Fibroblast of pulmonary artery (primary cell): ENCODE measurements at regions not wholly inside any gene's neighbourhood (a gene's known extent, or its start where the extent isn't known, plus 50 kb on each side); places are given as distances from the start of the nearest gene placed in this dataset.

Experiments used
- DNase-seq: peaks from one replicate; pipeline ENCODE4 v3.0.0-alpha.2; 2010; ENCODE audit warnings: low read depth
- H3K4me3 ChIP-seq: replicated peaks from 2 replicates; pipeline ENCODE4 v1.5.1; 2011; ENCODE audit warnings: low read depth, mild to moderate bottlenecking, control low read depth, low read length, moderate library complexity
- TF ChIP-seq, protein P1 (sequence below): IDR thresholded peaks from 2 replicates; pipeline ENCODE4 v1.5.1; 2011; ENCODE audit warnings: mild to moderate bottlenecking, control low read depth, low read length, inconsistent platforms; ENCODE audit errors: missing control alignments

DNA sequence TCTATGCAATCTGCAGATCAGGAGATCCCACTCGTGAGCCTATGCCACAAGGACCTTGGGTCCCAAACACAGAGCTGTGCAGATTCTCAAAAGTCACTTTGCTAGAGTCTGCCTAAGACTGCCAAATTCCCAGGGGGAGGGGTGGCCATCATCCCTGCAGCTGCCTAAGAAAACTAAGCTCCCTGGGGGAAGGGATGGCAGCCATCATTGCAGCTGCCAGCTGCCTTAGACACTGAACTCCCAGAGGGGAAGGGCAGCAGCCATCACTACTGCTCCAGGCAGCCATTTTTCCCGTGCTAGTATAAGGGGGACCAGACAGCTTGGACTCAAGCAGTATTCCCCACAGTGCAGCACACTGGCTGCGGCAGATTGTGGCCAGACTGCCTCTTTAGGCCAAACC lies 156.9 kb downstream of the NKX6-1 start:
- TF ChIP-seq, protein P1, sequence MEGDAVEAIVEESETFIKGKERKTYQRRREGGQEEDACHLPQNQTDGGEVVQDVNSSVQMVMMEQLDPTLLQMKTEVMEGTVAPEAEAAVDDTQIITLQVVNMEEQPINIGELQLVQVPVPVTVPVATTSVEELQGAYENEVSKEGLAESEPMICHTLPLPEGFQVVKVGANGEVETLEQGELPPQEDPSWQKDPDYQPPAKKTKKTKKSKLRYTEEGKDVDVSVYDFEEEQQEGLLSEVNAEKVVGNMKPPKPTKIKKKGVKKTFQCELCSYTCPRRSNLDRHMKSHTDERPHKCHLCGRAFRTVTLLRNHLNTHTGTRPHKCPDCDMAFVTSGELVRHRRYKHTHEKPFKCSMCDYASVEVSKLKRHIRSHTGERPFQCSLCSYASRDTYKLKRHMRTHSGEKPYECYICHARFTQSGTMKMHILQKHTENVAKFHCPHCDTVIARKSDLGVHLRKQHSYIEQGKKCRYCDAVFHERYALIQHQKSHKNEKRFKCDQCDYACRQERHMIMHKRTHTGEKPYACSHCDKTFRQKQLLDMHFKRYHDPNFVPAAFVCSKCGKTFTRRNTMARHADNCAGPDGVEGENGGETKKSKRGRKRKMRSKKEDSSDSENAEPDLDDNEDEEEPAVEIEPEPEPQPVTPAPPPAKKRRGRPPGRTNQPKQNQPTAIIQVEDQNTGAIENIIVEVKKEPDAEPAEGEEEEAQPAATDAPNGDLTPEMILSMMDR = no peak
- no peak for DNase-seq
- H3K4me3 ChIP-seq = no peak overlapping the region

DNA sequence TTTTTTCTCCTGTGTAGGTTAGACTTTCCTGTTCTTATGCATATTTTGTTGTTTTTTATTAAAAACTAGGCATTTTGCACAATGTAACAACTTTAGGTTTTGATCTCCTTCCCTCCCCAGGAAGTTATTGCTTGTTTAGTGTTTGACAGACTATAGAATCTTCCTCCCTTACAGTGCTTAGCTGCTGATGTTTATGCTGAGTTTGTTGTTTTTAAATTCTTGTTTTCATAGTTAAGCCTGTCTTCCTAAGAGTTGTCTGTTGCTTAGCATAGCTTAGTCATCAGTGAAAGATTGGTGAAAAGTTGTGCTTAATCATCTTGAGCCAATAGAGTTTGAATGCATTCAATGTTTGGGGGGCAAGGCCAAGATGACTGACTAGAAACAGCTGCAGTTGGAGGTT lies 157.5 kb downstream of the NKX6-1 start:
- DNase-seq = no peak
- TF ChIP-seq, protein P1 = no peak

GRCh38 chr4:84338367-84338766 lies 160.7 kb downstream of the NKX6-1 start:
- TF ChIP-seq, protein P1 = no peak
- H3K4me3 ChIP-seq = no peak overlapping the region
- no peak for DNase-seq

More for the DNA sequence above, 157.5 kb downstream of the NKX6-1 start:
- H3K4me3 ChIP-seq = no peak overlapping the region

DNA sequence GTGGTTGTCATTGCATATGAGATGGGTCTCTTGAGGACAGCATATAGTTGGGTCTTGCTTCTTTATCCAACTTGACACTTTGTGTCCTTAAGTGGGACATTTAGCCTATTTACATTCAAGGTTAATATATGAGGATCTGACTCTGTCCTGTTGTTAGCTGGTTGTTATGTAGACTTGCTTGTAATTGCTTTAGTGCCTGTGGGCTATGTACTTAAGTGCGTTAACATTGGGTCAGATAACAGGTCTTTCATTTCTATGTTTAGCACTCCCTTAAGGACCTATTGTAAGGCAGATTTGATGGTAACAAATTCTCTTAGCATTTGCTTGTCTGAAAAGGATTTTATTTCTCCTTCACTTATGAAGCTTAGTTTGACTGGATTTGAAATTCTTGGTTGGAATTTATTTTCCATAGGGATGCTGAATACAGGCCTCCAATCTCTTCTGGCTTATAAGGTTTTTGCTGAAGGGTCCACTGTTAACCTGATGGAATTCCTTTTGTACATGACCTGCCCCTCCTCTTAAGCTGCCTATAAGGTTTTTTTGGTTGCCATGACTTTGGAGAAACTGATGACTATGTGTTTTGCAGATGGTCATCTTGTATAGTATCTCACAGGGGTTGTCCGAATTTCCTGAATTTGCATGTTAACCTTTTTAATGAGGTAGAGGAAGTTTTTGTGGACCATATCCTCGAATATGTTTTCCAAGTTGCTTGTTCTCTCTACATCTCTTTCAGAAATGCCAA lies 162.0 kb downstream of the NKX6-1 start:
- DNase-seq = no peak
- H3K4me3 ChIP-seq = no peak overlapping the region
- TF ChIP-seq, protein P1 = no peak

DNA sequence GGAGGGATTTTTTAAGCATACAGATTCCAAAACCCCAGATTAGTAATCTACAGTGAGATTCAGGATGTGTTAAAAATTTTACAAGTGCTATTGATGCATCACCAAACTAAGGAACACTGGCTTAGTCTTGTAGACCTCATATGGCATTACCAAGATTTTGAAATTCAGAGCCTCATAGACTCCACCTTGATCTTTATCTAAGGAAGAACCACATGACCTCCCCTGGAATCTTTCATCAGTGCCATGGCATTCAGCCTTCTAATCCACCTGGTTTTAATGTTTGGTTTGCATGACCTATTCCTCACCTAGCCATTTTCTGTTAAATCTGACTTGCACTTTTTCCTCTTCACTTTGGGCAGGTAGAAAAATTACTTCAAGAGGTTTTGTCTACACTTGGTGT lies 171.6 kb downstream of the NKX6-1 start:
- no peak overlapping the region for H3K4me3 ChIP-seq
- TF ChIP-seq, protein P1 = no peak
- no peak for DNase-seq

DNA sequence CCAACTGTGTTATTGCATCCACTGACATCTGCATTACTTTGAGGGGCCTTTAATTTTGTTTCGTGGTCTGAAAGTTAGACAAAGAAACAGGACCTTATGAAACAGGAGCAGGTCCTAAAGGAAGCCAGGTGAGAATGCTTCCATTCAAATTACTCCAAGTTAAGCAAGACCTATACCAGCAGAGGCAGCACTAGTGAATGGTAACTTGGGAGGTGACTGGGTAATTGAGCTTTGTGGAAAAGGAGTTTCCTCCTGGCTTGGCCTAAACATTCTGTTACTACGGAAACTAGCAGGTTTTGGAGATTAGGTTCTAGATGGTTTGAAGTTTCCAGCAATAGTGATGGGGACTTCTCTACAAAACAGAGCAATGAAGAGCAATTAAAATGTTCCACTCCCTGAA lies 173.5 kb downstream of the NKX6-1 start:
- H3K4me3 ChIP-seq = no peak overlapping the region
- TF ChIP-seq, protein P1 = no peak
- no peak for DNase-seq
